ENCODE measurements at regions not wholly inside any gene's neighbourhood (a gene's known extent, or its start where the extent isn't known, plus 50 kb on each side); places are given as distances from the start of the nearest gene placed in this dataset.
A peak's percentile ranks its signal among the peaks of the same experiment; 100 is the strongest.

- no peak for DNase-seq (ENCODE audit: low read depth, low spot score)
Observed at GRCh38 chr14:94685681-94686485, 73.7 kb downstream of the SERPINA3 start.

GRCh38 chr14:94685166-94685581 lies 73.0 kb downstream of the SERPINA3 start:
- DNase-seq (ENCODE audit: low read depth, low spot score): no peak

More at GRCh38 chr14:94685681-94686485, 73.7 kb downstream of the SERPINA3 start:
- no peak overlapping the region for H3K27ac ChIP-seq

GRCh38 chr14:94682736-94683135 lies 70.5 kb downstream of the SERPINA3 start:
- no peak for DNase-seq (ENCODE audit: low read depth, low spot score)
- H3K27ac ChIP-seq: no peak overlapping the region

More at GRCh38 chr14:94685166-94685581, 73.0 kb downstream of the SERPINA3 start:
- H3K27ac ChIP-seq: no peak overlapping the region

- no peak for DNase-seq (ENCODE audit: low read depth, low spot score)
- H3K27ac ChIP-seq: no peak overlapping the region
Observed at GRCh38 chr14:94682061-94682516, 69.9 kb downstream of the SERPINA3 start.

- DNase-seq (ENCODE audit: low read depth, low spot score): peak; percentile 39
- H3K27ac ChIP-seq: no peak overlapping the region
Observed at GRCh38 chr14:94681300-94682060, 69.3 kb downstream of the SERPINA3 start.

- no peak for DNase-seq (ENCODE audit: low read depth, low spot score)
- no peak overlapping the region for H3K27ac ChIP-seq
Observed at GRCh38 chr14:94680862-94681288, 68.7 kb downstream of the SERPINA3 start.

GRCh38 chr14:94679937-94680861 lies 68.0 kb downstream of the SERPINA3 start:
- no peak overlapping the region for H3K27ac ChIP-seq
- DNase-seq (ENCODE audit: low read depth, low spot score): no peak

- no peak for DNase-seq (ENCODE audit: low read depth, low spot score)
- H3K27ac ChIP-seq: no peak overlapping the region
Observed at GRCh38 chr14:94679106-94679810, 67.1 kb downstream of the SERPINA3 start.

GRCh38 chr14:94677747-94678146 lies 65.6 kb downstream of the SERPINA3 start:
- H3K27ac ChIP-seq: no peak overlapping the region
- DNase-seq (ENCODE audit: low read depth, low spot score): no peak

GRCh38 chr14:94677213-94677612 lies 65.0 kb downstream of the SERPINA3 start:
- DNase-seq (ENCODE audit: low read depth, low spot score): no peak
- no peak overlapping the region for H3K27ac ChIP-seq

- no peak for DNase-seq (ENCODE audit: low read depth, low spot score)
- no peak overlapping the region for H3K27ac ChIP-seq
Observed at GRCh38 chr14:94676495-94677185, 64.4 kb downstream of the SERPINA3 start.

- no peak overlapping the region for H3K27ac ChIP-seq
- no peak for DNase-seq (ENCODE audit: low read depth, low spot score)
Observed at GRCh38 chr14:94675036-94675435, 62.8 kb downstream of the SERPINA3 start.

- DNase-seq (ENCODE audit: low read depth, low spot score): no peak
- H3K27ac ChIP-seq: no peak overlapping the region
Observed at GRCh38 chr14:94673781-94674231, 61.6 kb downstream of the SERPINA3 start.

All from epithelial cell of prostate (primary cell).